Stomach (tissue), 4 donors: ENCODE measurements at regions not wholly inside any gene's neighbourhood (a gene's known extent, or its start where the extent isn't known, plus 50 kb on each side); places are given as distances from the start of the nearest gene placed in this dataset.

Experiments
- CTCF ChIP-seq, 7 experiments: fragments of 450-650 bp in 4 of 7; fragments of 200-600 bp in 3 of 7; sonication (generic) in 3 of 7; IDR thresholded peaks; one replicate each; pipeline ENCODE4 v1.5.1; 2016 to 2019; ENCODE audit warnings: antibody characterized with exemption in 7 of 7, control low read depth in 2 of 7, mild to moderate bottlenecking in 1 of 7
- EP300 ChIP-seq: sonication (generic); formaldehyde crosslinking; IDR thresholded peaks from one replicate; pipeline ENCODE4 v1.6.1; 2017; ENCODE audit warnings: antibody characterized with exemption

GRCh38 chr12:75658901-75659823 lies 147.8 kb upstream of the KRR1 start:
- TF ChIP-seq CTCF (IDR thresholded peaks at IDR 0.05) (no peak), EP300 (no peak)
